ENCODE measurements at regions not wholly inside any gene's neighbourhood (a gene's known extent, or its start where the extent isn't known, plus 50 kb on each side); places are given as distances from the start of the nearest gene placed in this dataset.

GRCh38 chr5:68379275-68380036 lies 163.9 kb downstream of the PIK3R1 start:
- no peak for DNase-seq (ENCODE audit: extremely low read depth in 1 of 2, low read depth in 1 of 2)

- DNase-seq (ENCODE audit: extremely low read depth in 1 of 2, low read depth in 1 of 2): no peak
These were observed 164.5 kb downstream of the PIK3R1 start for GRCh38 chr5:68380078-68380477.

DNA sequence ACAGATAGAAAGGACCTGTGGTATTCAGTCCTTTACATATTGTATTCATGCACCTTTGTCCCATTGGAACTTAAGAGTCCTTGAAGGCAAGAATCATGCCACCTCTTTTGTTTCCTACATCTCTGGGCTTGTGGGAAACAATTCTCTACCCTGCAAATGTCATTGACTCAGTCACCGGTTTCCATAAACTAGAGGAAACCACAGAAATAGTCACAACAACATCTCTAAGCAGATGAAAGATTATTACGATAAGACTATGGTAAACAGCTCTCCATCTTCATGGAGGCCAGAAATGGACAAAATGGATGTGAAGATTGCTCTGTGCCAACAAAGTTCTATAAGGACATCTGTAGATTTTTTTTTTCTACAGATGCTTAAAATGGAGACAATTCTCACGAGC lies 165.5 kb downstream of the PIK3R1 start:
- DNase-seq (ENCODE audit: extremely low read depth in 1 of 2, low read depth in 1 of 2): no peak

GRCh38 chr5:68381909-68382308 lies 166.4 kb downstream of the PIK3R1 start:
- DNase-seq (ENCODE audit: extremely low read depth in 1 of 2, low read depth in 1 of 2): no peak

DNA sequence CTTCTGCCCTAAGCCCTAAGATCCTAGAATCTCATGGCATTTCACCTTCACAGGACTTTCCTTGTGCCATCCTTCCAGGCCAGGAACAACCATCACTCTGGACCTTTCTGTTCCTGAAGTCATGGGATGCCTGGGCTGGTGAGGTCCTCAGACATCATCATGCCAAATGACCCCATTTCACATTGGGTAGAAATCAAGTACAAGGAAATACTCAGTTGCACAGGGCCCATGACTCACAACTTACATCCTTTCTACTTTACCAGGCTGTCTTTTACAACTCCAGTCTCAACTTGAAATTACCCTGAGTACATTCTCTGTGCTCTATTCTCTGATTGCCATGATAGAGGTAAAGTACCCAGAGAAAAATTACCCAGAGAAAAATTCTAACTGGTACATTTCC lies 167.1 kb downstream of the PIK3R1 start:
- no peak for DNase-seq (ENCODE audit: extremely low read depth in 1 of 2, low read depth in 1 of 2)

GRCh38 chr5:68383888-68384310 lies 168.3 kb downstream of the PIK3R1 start:
- DNase-seq (ENCODE audit: extremely low read depth in 1 of 2, low read depth in 1 of 2): no peak

DNA sequence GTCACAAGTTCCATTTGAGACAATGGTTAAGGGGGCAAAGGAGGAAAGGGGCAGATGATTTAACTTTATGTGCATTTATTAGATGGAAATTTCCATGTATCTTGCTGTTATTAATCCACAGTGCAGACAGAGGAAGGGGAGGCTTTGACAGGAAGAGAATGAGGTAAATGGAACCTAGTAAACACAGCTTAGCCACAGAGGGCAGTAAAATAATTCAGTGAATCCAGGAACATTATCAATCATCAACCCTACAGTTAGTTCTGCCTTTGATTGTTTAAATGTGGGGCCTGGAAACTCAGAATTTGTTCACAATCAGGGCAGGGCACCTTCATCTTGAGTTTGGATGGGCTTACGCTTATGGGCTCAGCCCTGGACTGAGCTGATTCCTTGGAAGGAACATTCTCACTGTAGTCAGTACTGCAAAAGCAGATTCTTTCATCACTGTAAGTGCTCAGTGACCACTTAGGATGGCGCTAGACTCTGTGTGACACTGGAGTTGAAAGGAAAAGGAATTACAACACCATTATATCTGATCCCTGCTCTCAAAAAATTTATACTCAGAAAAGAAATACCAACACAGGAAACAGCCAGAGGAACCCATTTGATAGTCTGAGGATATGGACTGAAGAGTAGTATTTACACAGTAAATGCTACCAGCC lies 169.5 kb downstream of the PIK3R1 start:
- DNase-seq (ENCODE audit: extremely low read depth in 1 of 2, low read depth in 1 of 2): no peak

DNA sequence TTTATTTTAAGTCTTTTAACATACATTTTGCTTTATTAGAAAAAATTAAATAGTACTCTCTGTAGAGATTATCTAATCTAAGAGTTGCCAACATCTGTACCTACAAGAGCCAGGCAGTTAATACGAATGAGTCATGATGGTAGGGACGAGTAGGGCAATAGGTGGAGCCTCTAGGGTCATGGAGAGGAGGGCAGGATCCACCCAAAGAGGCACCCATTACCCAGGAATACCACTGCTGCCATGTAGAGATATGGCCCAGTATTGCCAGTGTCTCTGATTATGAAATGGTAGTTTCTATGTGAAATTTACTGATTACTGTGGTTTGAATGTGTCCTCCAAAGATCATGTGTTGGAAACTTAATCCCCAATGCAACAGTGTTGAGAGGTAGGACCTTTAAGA lies 170.4 kb downstream of the PIK3R1 start:
- no peak for DNase-seq (ENCODE audit: extremely low read depth in 1 of 2, low read depth in 1 of 2)

GRCh38 chr5:68387074-68387796 lies 171.7 kb downstream of the PIK3R1 start:
- DNase-seq (ENCODE audit: extremely low read depth in 1 of 2, low read depth in 1 of 2): no peak

- DNase-seq (ENCODE audit: extremely low read depth in 1 of 2, low read depth in 1 of 2): no peak
These were observed 174.1 kb downstream of the PIK3R1 start for GRCh38 chr5:68389618-68390017.

- no peak for DNase-seq (ENCODE audit: extremely low read depth in 1 of 2, low read depth in 1 of 2)
These were observed 177.1 kb downstream of the PIK3R1 start for GRCh38 chr5:68392617-68393016.

DNA sequence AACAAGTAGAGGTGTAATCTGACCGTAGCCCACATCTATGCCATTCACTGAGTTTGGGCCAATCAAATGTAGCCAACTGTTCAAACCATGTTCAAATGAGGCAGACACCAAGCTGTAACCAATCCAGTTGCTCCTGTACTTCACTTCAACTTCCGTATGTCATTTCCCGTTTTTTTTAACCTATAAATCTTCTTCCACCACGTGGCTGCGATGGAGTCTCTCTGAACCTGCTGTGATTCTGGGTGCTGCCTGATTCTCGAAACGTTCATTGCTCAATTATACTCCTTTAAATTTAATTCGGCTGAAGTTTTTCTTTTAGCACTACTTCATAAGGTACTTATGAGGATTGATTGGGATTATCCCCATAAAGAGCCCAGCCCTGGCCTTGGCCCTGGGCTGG lies 179.7 kb downstream of the PIK3R1 start:
- DNase-seq (ENCODE audit: extremely low read depth in 1 of 2, low read depth in 1 of 2): no peak

- no peak for DNase-seq (ENCODE audit: extremely low read depth in 1 of 2, low read depth in 1 of 2)
These were observed 180.5 kb downstream of the PIK3R1 start for GRCh38 chr5:68395926-68396511.

GRCh38 chr5:68396722-68397121 lies 181.2 kb downstream of the PIK3R1 start:
- no peak for DNase-seq (ENCODE audit: extremely low read depth in 1 of 2, low read depth in 1 of 2)

- DNase-seq (ENCODE audit: extremely low read depth in 1 of 2, low read depth in 1 of 2): no peak
These were observed 182.7 kb downstream of the PIK3R1 start for GRCh38 chr5:68398146-68398812.

DNA sequence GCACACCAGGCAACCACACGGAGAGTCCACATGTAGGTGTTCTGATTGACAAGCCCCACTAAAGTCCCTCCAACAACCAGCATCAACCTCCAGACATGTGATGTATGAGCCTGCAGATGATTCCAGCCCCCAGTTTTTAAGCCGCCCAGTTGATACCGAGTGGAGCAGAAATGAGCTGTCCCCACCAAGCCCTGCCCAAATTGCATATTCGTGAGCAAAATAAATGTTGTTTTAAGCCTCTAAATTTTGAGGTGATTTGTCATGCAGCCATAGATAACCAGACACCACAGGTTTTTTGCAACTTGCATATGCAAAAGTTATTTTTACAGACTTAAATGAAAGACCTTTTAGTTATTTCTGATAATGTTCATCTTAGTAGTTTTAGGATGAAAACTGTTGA lies 187.7 kb downstream of the PIK3R1 start:
- no peak for DNase-seq (ENCODE audit: extremely low read depth in 1 of 2, low read depth in 1 of 2)

DNA sequence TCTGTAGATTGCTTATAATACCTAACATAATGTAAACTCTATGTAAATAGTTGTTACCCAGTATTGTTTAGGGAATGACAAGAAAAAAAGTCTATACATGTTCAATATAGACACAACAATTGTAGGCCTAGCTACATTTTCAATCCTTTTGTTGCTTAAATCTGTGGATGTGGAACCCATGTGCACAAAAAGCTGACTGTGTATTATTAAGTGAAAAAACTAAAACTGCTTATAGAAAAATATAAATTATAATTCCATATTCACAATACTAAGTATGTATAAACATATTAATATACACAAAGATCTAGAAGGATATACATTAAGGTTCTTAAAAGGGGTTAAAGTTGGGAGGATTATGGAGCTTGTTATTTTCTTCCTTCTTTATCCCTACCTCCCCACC lies 188.7 kb downstream of the PIK3R1 start:
- DNase-seq (ENCODE audit: extremely low read depth in 1 of 2, low read depth in 1 of 2): no peak

DNA sequence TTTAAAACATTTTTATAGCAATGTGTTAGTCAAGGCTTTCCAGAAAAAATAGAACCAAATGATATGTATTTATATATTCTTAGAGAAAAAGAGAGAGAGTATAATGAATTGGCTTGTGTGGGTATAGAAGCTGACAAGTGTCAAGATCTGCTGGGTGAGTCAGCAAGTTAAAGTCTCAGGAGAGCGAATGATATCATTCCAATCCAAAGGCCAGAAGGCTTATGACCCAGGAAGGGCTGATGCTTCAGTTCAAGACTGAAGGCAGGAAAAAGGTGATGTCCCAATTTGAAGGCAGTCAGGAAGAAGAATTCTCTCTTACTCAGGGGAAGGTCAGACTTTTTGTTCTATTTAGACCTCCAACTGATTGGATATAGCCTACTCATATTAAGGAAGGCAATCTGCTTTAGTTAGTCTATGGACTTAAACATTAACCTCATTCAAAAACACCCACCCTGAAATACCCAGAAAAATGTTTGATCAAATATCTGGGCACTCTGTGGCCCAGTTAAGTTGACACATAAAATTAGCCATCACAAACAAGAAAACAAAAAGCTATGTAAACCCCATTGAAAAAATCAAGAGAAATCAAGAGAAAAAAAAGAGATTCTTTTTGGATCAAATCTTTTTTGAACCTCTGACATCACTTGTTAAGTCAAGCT lies 189.6 kb downstream of the PIK3R1 start:
- no peak for DNase-seq (ENCODE audit: extremely low read depth in 1 of 2, low read depth in 1 of 2)

- DNase-seq (ENCODE audit: extremely low read depth in 1 of 2, low read depth in 1 of 2): no peak
These were observed 190.5 kb downstream of the PIK3R1 start for GRCh38 chr5:68405784-68406743.
